GM18517 (cell line): ENCODE measurements at regions not wholly inside any gene's neighbourhood (a gene's known extent, or its start where the extent isn't known, plus 50 kb on each side); places are given as distances from the start of the nearest gene placed in this dataset.
"Not testable (repeated sequence)": the region's sequence is repeated elsewhere in the genome, so short reads cannot be mapped to it uniquely, and the experiment has no call there.

Experiments used
- ATAC-seq: cut with Tn5 transposase; IDR thresholded peaks from one replicate; pipeline ENCODE4 v1.9.1; 2021; ENCODE audit warnings: mild to moderate bottlenecking, moderate library complexity; ENCODE audit not compliant: unreplicated experiment

GRCh38 chr20:58044931-58045555 lies 183.4 kb downstream of the ANKRD60 start:
- ATAC-seq = no peak

GRCh38 chr20:58044286-58044685 lies 184.2 kb downstream of the ANKRD60 start:
- no peak for ATAC-seq

- ATAC-seq = no peak
Measured at GRCh38 chr20:58043236-58044140, 185.0 kb downstream of the ANKRD60 start.

- ATAC-seq = no peak
Measured at GRCh38 chr20:58042591-58042990, 185.9 kb downstream of the ANKRD60 start.

- no peak for ATAC-seq
Measured at GRCh38 chr20:58040447-58041290, 187.8 kb downstream of the ANKRD60 start.

- no peak for ATAC-seq
Measured at GRCh38 chr20:58039274-58040092, 189.0 kb downstream of the ANKRD60 start.

GRCh38 chr20:58038123-58038654 lies 190.3 kb downstream of the ANKRD60 start:
- ATAC-seq = no peak

GRCh38 chr20:58037631-58038030 lies 190.8 kb downstream of the ANKRD60 start:
- ATAC-seq = no peak

GRCh38 chr20:58033026-58033536 lies 195.4 kb downstream of the ANKRD60 start:
- ATAC-seq = no peak

GRCh38 chr20:58032599-58032998 lies 195.9 kb downstream of the ANKRD60 start:
- no peak for ATAC-seq

- ATAC-seq = not testable (repeated sequence)
Measured at GRCh38 chr20:58031350-58031749, 197.1 kb downstream of the ANKRD60 start.

GRCh38 chr20:58028123-58028522 lies 200.3 kb downstream of the ANKRD60 start:
- no peak for ATAC-seq

- no peak for ATAC-seq
Measured at GRCh38 chr20:58026361-58026760, 202.1 kb downstream of the ANKRD60 start.

- ATAC-seq = no peak
Measured at GRCh38 chr20:58025233-58025632, 203.2 kb downstream of the ANKRD60 start.

- ATAC-seq = no peak
Measured at GRCh38 chr20:58024241-58024721, 204.2 kb downstream of the ANKRD60 start.

GRCh38 chr20:58023781-58024180 lies 204.7 kb downstream of the ANKRD60 start:
- ATAC-seq = no peak

GRCh38 chr20:58023346-58023745 lies 205.1 kb downstream of the ANKRD60 start:
- ATAC-seq = no peak

- no peak for ATAC-seq
Measured at GRCh38 chr20:58022711-58023110, 205.7 kb downstream of the ANKRD60 start.

GRCh38 chr20:58021481-58021880 lies 207.0 kb downstream of the ANKRD60 start:
- no peak for ATAC-seq
